ENCODE measurements at regions not wholly inside any gene's neighbourhood (a gene's known extent, or its start where the extent isn't known, plus 50 kb on each side); places are given as distances from the start of the nearest gene placed in this dataset.

GRCh38 chr9:88821033-88821745 lies 170.1 kb upstream of the S1PR3 start:
- Mint-ChIP-seq H3K4me3 (no peak overlapping the region), H3K27me3 (ENCODE audit: low read depth) (peaks cover 5% of the 10 kb centered on the region; the same call in 1 of the 2 replicates), H3K4me1 (peaks cover 25 to 26% of the 10 kb centered on the region in 2 experiments), H3K27ac (no peak overlapping the region), H3K9me3 (peaks cover 6 to 11% of the 10 kb centered on the region in 2 experiments; a peak in 2 of 5 replicates), H3K36me3 (ENCODE audit: insufficient read depth in 1 of 3, low read depth in 3 of 3) (peaks cover 0 to 1% (median 0%) of the 10 kb centered on the region in 3 experiments; a peak in 3 of 7 replicates)
- H3K4ac ChIP-seq (ENCODE audit: low read depth, low read length): no peak overlapping the region
- H2BK12ac ChIP-seq (ENCODE audit: insufficient read length, low read depth, low read length): no peak overlapping the region
- H3K9ac ChIP-seq (ENCODE audit: extremely low read depth, insufficient read length, low read length): no peak overlapping the region
- H3K9me3 ChIP-seq (ENCODE audit: control insufficient read depth, low read depth, low read length): no peaks in the 10 kb centered on the region
- no peak overlapping the region for H4K8ac ChIP-seq (replicated peaks; ENCODE audit: insufficient read length, low read depth, low read length)
- H3K4me2 ChIP-seq (ENCODE audit: insufficient read depth, insufficient read length, low read length): no peak overlapping the region
- H3K14ac ChIP-seq (ENCODE audit: insufficient read depth, low read length): no peak overlapping the region
- DNase-seq: no peak
- no peaks in the 10 kb centered on the region for H3K79me2 ChIP-seq (ENCODE audit: insufficient read depth, low read length)
- H3K23ac ChIP-seq (ENCODE audit: insufficient read length, low read depth, low read length): no peak overlapping the region
- no peak overlapping the region for H3K56ac ChIP-seq (ENCODE audit: insufficient read length, low read depth, low read length)
- TF ChIP-seq CTCF (conservative IDR thresholded peaks at IDR 0.05): no peak
- no CpG with 5 or more reads among the region's 2 CpGs for WGBS (ENCODE audit: extremely low coverage, insufficient read length, low lambda C conversion rate)
- H3K27me3 ChIP-seq (ENCODE audit: insufficient read depth, low read length): no peaks in the 10 kb centered on the region
- no peaks in the 10 kb centered on the region for H3K79me1 ChIP-seq (ENCODE audit: insufficient read depth, low read depth, low read length, poor library complexity, severe bottlenecking)
- peaks cover 2% of the 10 kb centered on the region; the same call in 1 of the 2 replicates for H3K4me1 ChIP-seq (ENCODE audit: insufficient read depth, low read length)
- H3T11ph ChIP-seq (ENCODE audit: low read length): no peak overlapping the region
- H3K23me2 ChIP-seq (ENCODE audit: insufficient read length, low read depth, low read length, poor library complexity, severe bottlenecking): no peaks in the 10 kb centered on the region
- no peaks in the 10 kb centered on the region for H4K20me1 ChIP-seq (ENCODE audit: control insufficient read depth, insufficient read depth, insufficient read length)
- no peak overlapping the region for H2BK5ac ChIP-seq (ENCODE audit: insufficient read length, low read length)
- no peak overlapping the region for H2AFZ ChIP-seq (ENCODE audit: low read length)
- no peak overlapping the region for H2BK15ac ChIP-seq (ENCODE audit: low read depth, low read length)
- H3K27ac ChIP-seq (ENCODE audit: insufficient read length, low read depth, low read length): no peak overlapping the region
- H2AK5ac ChIP-seq (ENCODE audit: insufficient read length, low read length): no peak overlapping the region
- no peak overlapping the region for H3K18ac ChIP-seq (ENCODE audit: insufficient read length, low read depth, low read length)
- no peak overlapping the region for H4K91ac ChIP-seq (ENCODE audit: insufficient read length, low read depth, low read length)
- no peak overlapping the region for H2BK20ac ChIP-seq (ENCODE audit: low read depth, low read length, poor library complexity, severe bottlenecking)
- H4K5ac ChIP-seq (ENCODE audit: insufficient read length, low read depth, low read length): no peak overlapping the region
- no peak overlapping the region for H2BK120ac ChIP-seq (ENCODE audit: low read depth, low read length, poor library complexity, severe bottlenecking)

Measured in H9 (cell line).